PC-9 (cell line): ENCODE measurements at regions not wholly inside any gene's neighbourhood (a gene's known extent, or its start where the extent isn't known, plus 50 kb on each side); places are given as distances from the start of the nearest gene placed in this dataset.

Source experiments
- BruUV-seq: library from RNA; stranded (reverse); fragments of 400-500 nt; replicated peaks from 2 replicates; lab custom pipeline; 2021; lab: Mats Ljungman, UMichigan
- CTCF ChIA-PET: fragments of 300-600 bp; sonication (Branson Sonifier 250); formaldehyde crosslinking; loops from one replicate; lab custom pipeline; 2022; ENCODE audit warnings: antibody characterized with exemption; lab: Charles Lee
- POLR2A ChIA-PET: fragments of 300-600 bp; sonication (Branson Sonifier 250); formaldehyde crosslinking; loops from one replicate; lab custom pipeline; 2022; ENCODE audit warnings: antibody characterized with exemption; ENCODE audit not compliant: unreplicated experiment; lab: Charles Lee
- DNase-seq, 2 experiments: peaks; one replicate each; pipeline versions ENCODE4 v3.0.0 to v3.0.0-alpha.2; 2015 to 2022; ENCODE audit warnings: mixed read lengths in 1 of 2
- H2AFZ ChIP-seq: fragments of 200-600 bp; sonication (generic); 2 replicates; pipeline ENCODE4 v1.8.1; 2017; ENCODE audit warnings: antibody characterized with exemption
- H3F3A ChIP-seq: fragments of 200-600 bp; sonication (generic); 2 replicates; pipeline ENCODE4 v1.8.1; 2017; ENCODE audit warnings: antibody characterized with exemption, mild to moderate bottlenecking, low read depth; ENCODE audit not compliant: insufficient read depth
- H3K27ac ChIP-seq: fragments of 200-600 bp; sonication (generic); 2 replicates; pipeline ENCODE4 v1.6.1; 2016; ENCODE audit warnings: mixed run types
- H3K27me3 ChIP-seq: fragments of 200-600 bp; sonication (generic); 2 replicates; pipeline ENCODE4 v1.6.1; 2016; ENCODE audit warnings: low read depth, mixed run types; ENCODE audit not compliant: insufficient read depth
- H3K36me3 ChIP-seq: fragments of 200-600 bp; sonication (generic); 2 replicates; pipeline ENCODE4 v1.6.1; 2016; ENCODE audit warnings: low read depth, mixed run types
- H3K4me1 ChIP-seq: fragments of 200-600 bp; sonication (generic); replicated peaks from 2 replicates; pipeline ENCODE4 v1.6.1; 2016; ENCODE audit warnings: mixed run types; ENCODE audit not compliant: insufficient read depth
- H3K4me2 ChIP-seq: fragments of 200-600 bp; sonication (generic); 2 replicates; pipeline ENCODE4 v1.6.1; 2017; ENCODE audit warnings: mixed run types
- H3K4me3 ChIP-seq: fragments of 200-600 bp; sonication (generic); 2 replicates; pipeline ENCODE4 v1.6.1; 2016; ENCODE audit warnings: mixed run types
- H3K79me2 ChIP-seq: fragments of 200-600 bp; sonication (generic); 2 replicates; pipeline ENCODE4 v1.6.1; 2017; ENCODE audit warnings: low read depth, mixed run types
- H3K9me2 ChIP-seq: fragments of 200-600 bp; sonication (generic); 2 replicates; pipeline ENCODE4 v1.8.1; 2017; ENCODE audit warnings: mild to moderate bottlenecking; ENCODE audit not compliant: insufficient read depth
- H3K9me3 ChIP-seq: fragments of 200-600 bp; sonication (generic); 2 replicates; pipeline ENCODE4 v1.8.1; 2016; ENCODE audit warnings: low read depth; ENCODE audit not compliant: insufficient read depth
- H4K20me1 ChIP-seq: fragments of 200-600 bp; sonication (generic); 2 replicates; pipeline ENCODE4 v1.8.1; 2017; ENCODE audit not compliant: insufficient read depth
- CTCF ChIP-seq: fragments of 200-600 bp; sonication (generic); conservative IDR thresholded peaks from 2 replicates; pipeline ENCODE4 v1.6.1; 2017; ENCODE audit warnings: mixed run types, antibody characterized with exemption, mild to moderate bottlenecking, moderate library complexity
- EZH2 ChIP-seq: fragments of 200-600 bp; sonication (generic); IDR thresholded peaks from 2 replicates; pipeline ENCODE4 v1.8.0; 2017; ENCODE audit warnings: antibody characterized with exemption, low read depth
- intact Hi-C: fragments of 100-400 bp; cut with micrococcal nuclease; formaldehyde crosslinking; loops from one replicate; pipeline ENCODE4 v1.10.0; 2022; ENCODE audit not compliant: unreplicated experiment

- BruUV-seq, result no TSS peak
- no peak overlapping the region for H3K4me2 ChIP-seq
- H3K9me3 ChIP-seq, result peaks cover 4% of the 10 kb centered on the region; the same call in 1 of the 2 replicates
- CTCF ChIA-PET, result interaction anchor here (0.5 kb wide), 1 partner anchor 98 kb away, joined by 7 read pairs; no protein-coding TSS in a partner anchor
- no peaks in the 10 kb centered on the region for H3K4me1 ChIP-seq
- no peaks in the 10 kb centered on the region for H4K20me1 ChIP-seq
- TF ChIP-seq EZH2 (no peak), CTCF (no peak)
- H3K4me3 ChIP-seq, result no peak overlapping the region
- POLR2A ChIA-PET, result no interaction called here
- H2AFZ ChIP-seq, result no peak overlapping the region
- H3K27ac ChIP-seq, result no peak overlapping the region
- H3K27me3 ChIP-seq, result no peaks in the 10 kb centered on the region
- intact Hi-C loops, result no loop called here
- no peaks in the 10 kb centered on the region for H3K36me3 ChIP-seq
- DNase-seq, result no peak
- no peaks in the 10 kb centered on the region for H3F3A ChIP-seq
- H3K9me2 ChIP-seq, result no peaks in the 10 kb centered on the region
- H3K79me2 ChIP-seq, result no peaks in the 10 kb centered on the region
These were observed 232.0 kb downstream of the RAP2B start for GRCh38 chr3:153394017-153394416.

- no peaks in the 10 kb centered on the region for H3K79me2 ChIP-seq
- no peaks in the 10 kb centered on the region for H3K27me3 ChIP-seq
- H4K20me1 ChIP-seq, result no peaks in the 10 kb centered on the region
- no peaks in the 10 kb centered on the region for H3K36me3 ChIP-seq
- intact Hi-C loops, result no loop called here
- no peaks in the 10 kb centered on the region for H3K4me1 ChIP-seq
- H3K27ac ChIP-seq, result no peak overlapping the region
- BruUV-seq, result no TSS peak
- TF ChIP-seq CTCF (no peak), EZH2 (no peak)
- H3K4me2 ChIP-seq, result no peak overlapping the region
- POLR2A ChIA-PET, result no interaction called here
- H3F3A ChIP-seq, result no peaks in the 10 kb centered on the region
- H3K4me3 ChIP-seq, result no peak overlapping the region
- H3K9me3 ChIP-seq, result peaks cover 7% of the 10 kb centered on the region; the same call in 1 of the 2 replicates
- H2AFZ ChIP-seq, result no peak overlapping the region
- CTCF ChIA-PET, result no interaction called here
- DNase-seq, result no peak
- no peaks in the 10 kb centered on the region; the same call in 1 of the 2 replicates for H3K9me2 ChIP-seq
These were observed 234.6 kb downstream of the RAP2B start for GRCh38 chr3:153396581-153396980.

- no peaks in the 10 kb centered on the region for H3K27me3 ChIP-seq
- no peaks in the 10 kb centered on the region for H3K79me2 ChIP-seq
- no peak for DNase-seq
- ChIA-PET CTCF (no interaction called here), POLR2A (no interaction called here)
- TF ChIP-seq EZH2 (no peak), CTCF (no peak)
- no peaks in the 10 kb centered on the region; the same call in 1 of the 2 replicates for H3K9me2 ChIP-seq
- intact Hi-C loops, result no loop called here
- H3K9me3 ChIP-seq, result peaks cover 7% of the 10 kb centered on the region; the same call in 1 of the 2 replicates
- H3F3A ChIP-seq, result no peaks in the 10 kb centered on the region
- no peak overlapping the region for H3K4me3 ChIP-seq
- H3K27ac ChIP-seq, result no peak overlapping the region
- no TSS peak for BruUV-seq
- H4K20me1 ChIP-seq, result no peaks in the 10 kb centered on the region
- H2AFZ ChIP-seq, result no peak overlapping the region
- peaks cover 4% of the 10 kb centered on the region; the same call in 1 of the 2 replicates for H3K4me1 ChIP-seq
- no peak overlapping the region for H3K4me2 ChIP-seq
- H3K36me3 ChIP-seq, result no peaks in the 10 kb centered on the region
These were observed 235.8 kb downstream of the RAP2B start for GRCh38 chr3:153397794-153398193.
